ENCODE measurements at regions not wholly inside any gene's neighbourhood (a gene's known extent, or its start where the extent isn't known, plus 50 kb on each side); places are given as distances from the start of the nearest gene placed in this dataset.

DNA sequence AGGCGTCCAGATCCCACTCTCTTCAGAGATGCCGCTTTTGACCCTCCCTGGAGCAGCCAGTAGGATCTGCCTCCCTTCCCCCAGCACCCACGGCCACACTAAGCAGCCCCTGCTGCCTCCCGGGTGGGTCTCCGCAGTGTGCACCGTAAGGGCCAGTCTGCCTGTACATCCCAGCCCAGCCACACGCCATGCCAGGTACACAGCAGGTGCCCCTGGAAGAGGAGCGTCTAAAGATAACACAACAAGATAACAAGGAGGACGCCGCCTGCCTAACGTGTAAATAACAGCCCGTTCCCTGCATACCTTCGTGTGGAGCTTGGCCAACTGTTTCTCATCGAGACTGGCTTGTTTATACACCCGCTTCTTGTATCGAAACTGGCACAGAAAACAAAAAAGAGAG, 139.4 kb downstream of the SHANK2 start:
- ATAC-seq (ENCODE audit: insufficient read depth, low read depth) (no peak), DNase-seq (no peak)
- Histone ChIP-seq H3K4me3 (ENCODE audit: low read depth in 1 of 2, low read length in 2 of 2) (no peak overlapping the region), H2AFZ (ENCODE audit: low read depth, low read length) (no peak overlapping the region), H3K27me3 (ENCODE audit: insufficient read depth, low read length, poor library complexity) (no peaks in the 10 kb centered on the region), H3K4me1 (ENCODE audit: insufficient read depth, low read length) (no peaks in the 10 kb centered on the region), H3K9ac (ENCODE audit: low read depth, low read length) (no peak overlapping the region), H3K27ac (ENCODE audit: low read length) (no peak overlapping the region), H4K20me1 (ENCODE audit: insufficient read depth, low read length) (no peaks in the 10 kb centered on the region; the same call in 1 of the 2 replicates), H3K9me3 (ENCODE audit: insufficient read depth, low read length, severe bottlenecking) (no peaks in the 10 kb centered on the region), H3K36me3 (ENCODE audit: insufficient read depth, low read length) (no peaks in the 10 kb centered on the region), H3K79me2 (ENCODE audit: insufficient read depth, low read length) (no peaks in the 10 kb centered on the region), H3K4me2 (ENCODE audit: insufficient read depth, low read length) (no peak overlapping the region)
- TF ChIP-seq, protein P1, sequence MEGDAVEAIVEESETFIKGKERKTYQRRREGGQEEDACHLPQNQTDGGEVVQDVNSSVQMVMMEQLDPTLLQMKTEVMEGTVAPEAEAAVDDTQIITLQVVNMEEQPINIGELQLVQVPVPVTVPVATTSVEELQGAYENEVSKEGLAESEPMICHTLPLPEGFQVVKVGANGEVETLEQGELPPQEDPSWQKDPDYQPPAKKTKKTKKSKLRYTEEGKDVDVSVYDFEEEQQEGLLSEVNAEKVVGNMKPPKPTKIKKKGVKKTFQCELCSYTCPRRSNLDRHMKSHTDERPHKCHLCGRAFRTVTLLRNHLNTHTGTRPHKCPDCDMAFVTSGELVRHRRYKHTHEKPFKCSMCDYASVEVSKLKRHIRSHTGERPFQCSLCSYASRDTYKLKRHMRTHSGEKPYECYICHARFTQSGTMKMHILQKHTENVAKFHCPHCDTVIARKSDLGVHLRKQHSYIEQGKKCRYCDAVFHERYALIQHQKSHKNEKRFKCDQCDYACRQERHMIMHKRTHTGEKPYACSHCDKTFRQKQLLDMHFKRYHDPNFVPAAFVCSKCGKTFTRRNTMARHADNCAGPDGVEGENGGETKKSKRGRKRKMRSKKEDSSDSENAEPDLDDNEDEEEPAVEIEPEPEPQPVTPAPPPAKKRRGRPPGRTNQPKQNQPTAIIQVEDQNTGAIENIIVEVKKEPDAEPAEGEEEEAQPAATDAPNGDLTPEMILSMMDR (IDR thresholded peaks at IDR 0.05; ENCODE audit: borderline replicate concordance, extremely low read depth, low read length, poor library complexity, severe bottlenecking), result no peak
- TF ChIP-seq EZH2 (IDR thresholded peaks at IDR 0.05; ENCODE audit: borderline replicate concordance, low read depth, low read length, severe bottlenecking), result no peak

DNA sequence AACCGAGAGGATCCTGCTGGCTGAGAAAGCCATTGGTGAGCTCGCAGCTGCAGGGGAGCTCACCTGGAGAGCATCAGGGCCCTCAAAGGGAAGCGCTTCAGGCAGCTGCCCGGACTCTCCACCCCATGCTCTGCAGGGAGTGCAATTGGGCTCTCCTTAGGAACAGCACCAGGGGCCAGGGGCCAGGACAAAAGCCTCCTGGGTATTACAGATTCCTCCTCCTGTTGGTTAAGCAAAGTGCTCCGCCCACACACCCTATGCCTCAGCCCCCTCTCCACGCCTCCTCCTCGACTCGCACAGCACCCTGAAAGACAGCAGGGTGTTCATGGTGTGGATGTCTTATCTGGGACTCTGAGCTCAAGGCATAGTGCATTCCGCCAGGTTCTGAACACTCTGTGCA, 139.9 kb downstream of the SHANK2 start:
- DNase-seq (no peak), ATAC-seq (ENCODE audit: insufficient read depth, low read depth) (no peak)
- TF ChIP-seq, protein P1 (IDR thresholded peaks at IDR 0.05; ENCODE audit: borderline replicate concordance, extremely low read depth, low read length, poor library complexity, severe bottlenecking), result no peak
- TF ChIP-seq EZH2 (IDR thresholded peaks at IDR 0.05; ENCODE audit: borderline replicate concordance, low read depth, low read length, severe bottlenecking), result no peak
- no peak overlapping the region for H3K9ac ChIP-seq (ENCODE audit: low read depth, low read length)
- H3K4me1 ChIP-seq (ENCODE audit: insufficient read depth, low read length), result no peaks in the 10 kb centered on the region
- no peak overlapping the region for H3K27ac ChIP-seq (ENCODE audit: low read length)
- no peaks in the 10 kb centered on the region; the same call in 1 of the 2 replicates for H4K20me1 ChIP-seq (ENCODE audit: insufficient read depth, low read length)
- H3K9me3 ChIP-seq (ENCODE audit: insufficient read depth, low read length, severe bottlenecking), result no peaks in the 10 kb centered on the region
- no peak overlapping the region for H2AFZ ChIP-seq (ENCODE audit: low read depth, low read length)
- no peaks in the 10 kb centered on the region for H3K36me3 ChIP-seq (ENCODE audit: insufficient read depth, low read length)
- no peaks in the 10 kb centered on the region for H3K27me3 ChIP-seq (ENCODE audit: insufficient read depth, low read length, poor library complexity)
- no peak overlapping the region for H3K4me2 ChIP-seq (ENCODE audit: insufficient read depth, low read length)
- H3K79me2 ChIP-seq (ENCODE audit: insufficient read depth, low read length), result no peaks in the 10 kb centered on the region
- H3K4me3 ChIP-seq (ENCODE audit: low read depth in 1 of 2, low read length in 2 of 2), result no peak overlapping the region

DNA sequence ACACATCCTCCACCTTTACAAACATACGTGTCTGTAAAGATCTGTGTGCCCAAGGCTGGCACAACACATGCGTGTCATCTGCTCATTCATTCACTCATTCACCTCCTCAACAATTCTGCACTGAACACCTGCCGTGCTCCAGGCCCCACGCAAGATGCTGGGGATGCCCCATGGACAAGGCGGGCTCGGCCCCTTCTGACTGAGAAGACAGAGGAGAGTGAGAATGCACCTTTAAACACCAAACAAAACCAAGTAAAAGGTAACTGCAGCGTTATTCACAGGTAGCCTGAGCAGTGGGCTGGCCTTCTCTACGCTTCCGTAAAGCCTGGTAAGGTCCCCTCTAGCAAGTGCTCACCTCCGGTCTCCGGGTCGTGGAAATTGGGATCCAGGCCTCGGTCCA, 142.8 kb downstream of the SHANK2 start:
- TF ChIP-seq, protein P1 (IDR thresholded peaks at IDR 0.05; ENCODE audit: borderline replicate concordance, extremely low read depth, low read length, poor library complexity, severe bottlenecking), result no peak
- no peak for TF ChIP-seq EZH2 (IDR thresholded peaks at IDR 0.05; ENCODE audit: borderline replicate concordance, low read depth, low read length, severe bottlenecking)
- no peaks in the 10 kb centered on the region; the same call in 1 of the 2 replicates for H4K20me1 ChIP-seq (ENCODE audit: insufficient read depth, low read length)
- H3K9ac ChIP-seq (ENCODE audit: low read depth, low read length), result no peak overlapping the region
- ATAC-seq (ENCODE audit: insufficient read depth, low read depth) (no peak), DNase-seq (no peak)
- no peaks in the 10 kb centered on the region for H3K79me2 ChIP-seq (ENCODE audit: insufficient read depth, low read length)
- H3K9me3 ChIP-seq (ENCODE audit: insufficient read depth, low read length, severe bottlenecking), result no peaks in the 10 kb centered on the region
- H3K27me3 ChIP-seq (ENCODE audit: insufficient read depth, low read length, poor library complexity), result no peaks in the 10 kb centered on the region
- H3K4me3 ChIP-seq (ENCODE audit: low read depth in 1 of 2, low read length in 2 of 2), result no peak overlapping the region
- no peak overlapping the region for H3K27ac ChIP-seq (ENCODE audit: low read length)
- H2AFZ ChIP-seq (ENCODE audit: low read depth, low read length), result no peak overlapping the region
- no peak overlapping the region for H3K4me2 ChIP-seq (ENCODE audit: insufficient read depth, low read length)
- no peaks in the 10 kb centered on the region for H3K36me3 ChIP-seq (ENCODE audit: insufficient read depth, low read length)
- no peaks in the 10 kb centered on the region for H3K4me1 ChIP-seq (ENCODE audit: insufficient read depth, low read length)

DNA sequence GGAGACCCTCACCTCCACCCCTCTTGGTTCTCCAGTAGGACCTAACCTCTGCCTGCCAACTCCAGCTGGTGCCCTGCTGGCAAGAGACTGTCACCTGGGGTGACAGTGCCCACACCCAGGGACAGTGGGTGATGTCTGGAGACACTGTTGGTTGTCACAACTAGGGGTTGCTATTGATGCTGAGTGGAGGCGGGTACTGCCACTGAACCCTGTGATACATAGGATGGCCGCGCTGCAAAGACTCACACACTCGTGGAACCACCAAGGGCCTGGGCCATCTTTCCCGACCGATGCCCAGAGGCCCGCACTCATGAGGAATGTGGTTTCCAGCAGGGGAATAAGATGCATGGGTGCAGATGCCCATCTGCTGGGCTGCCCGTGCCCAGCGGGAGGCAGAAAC, 143.2 kb downstream of the SHANK2 start:
- no peaks in the 10 kb centered on the region for H3K36me3 ChIP-seq (ENCODE audit: insufficient read depth, low read length)
- no peak for DNase-seq
- TF ChIP-seq EZH2 (IDR thresholded peaks at IDR 0.05; ENCODE audit: borderline replicate concordance, low read depth, low read length, severe bottlenecking), result no peak
- TF ChIP-seq, protein P1 (IDR thresholded peaks at IDR 0.05; ENCODE audit: borderline replicate concordance, extremely low read depth, low read length, poor library complexity, severe bottlenecking), result no peak
- no peaks in the 10 kb centered on the region for H3K4me1 ChIP-seq (ENCODE audit: insufficient read depth, low read length)
- no peak overlapping the region for H3K4me3 ChIP-seq (ENCODE audit: low read depth in 1 of 2, low read length in 2 of 2)
- H3K27ac ChIP-seq (ENCODE audit: low read length), result no peak overlapping the region
- H3K9ac ChIP-seq (ENCODE audit: low read depth, low read length), result no peak overlapping the region
- H3K79me2 ChIP-seq (ENCODE audit: insufficient read depth, low read length), result no peaks in the 10 kb centered on the region
- H4K20me1 ChIP-seq (ENCODE audit: insufficient read depth, low read length), result no peaks in the 10 kb centered on the region; the same call in 1 of the 2 replicates
- no peaks in the 10 kb centered on the region for H3K27me3 ChIP-seq (ENCODE audit: insufficient read depth, low read length, poor library complexity)
- no peak overlapping the region for H2AFZ ChIP-seq (ENCODE audit: low read depth, low read length)
- ATAC-seq (ENCODE audit: insufficient read depth, low read depth), result no peak
- H3K9me3 ChIP-seq (ENCODE audit: insufficient read depth, low read length, severe bottlenecking), result no peaks in the 10 kb centered on the region
- H3K4me2 ChIP-seq (ENCODE audit: insufficient read depth, low read length), result no peak overlapping the region

Measured in DND-41 (cell line).